ENCODE measurements at regions not wholly inside any gene's neighbourhood (a gene's known extent, or its start where the extent isn't known, plus 50 kb on each side); places are given as distances from the start of the nearest gene placed in this dataset.

DNA sequence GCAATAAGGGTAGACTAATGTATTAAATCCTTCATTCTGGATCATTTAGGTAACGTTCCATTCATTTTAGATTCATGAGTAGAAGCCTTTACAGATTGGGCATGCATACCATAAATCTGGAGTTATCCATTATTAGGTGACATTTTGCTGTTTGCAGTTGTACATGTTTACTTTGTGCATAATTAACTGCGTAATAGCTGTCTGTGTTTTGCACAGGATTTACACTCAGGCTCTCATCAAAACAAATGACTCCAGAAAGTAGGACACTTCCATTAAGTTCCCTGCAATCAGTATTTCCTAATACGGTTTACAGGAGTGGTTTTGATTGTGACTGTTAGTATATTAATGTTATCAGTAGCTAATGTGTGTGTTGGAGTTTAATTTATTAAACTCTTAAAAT lies 997.4 kb downstream of the HACE1 start:
- Histone ChIP-seq H3F3A (replicated peaks; ENCODE audit: insufficient read depth) (no peaks in the 10 kb centered on the region), H3K4me2 (no peak overlapping the region), H3K9me3 (no peaks in the 10 kb centered on the region), H3K79me2 (ENCODE audit: insufficient read depth) (no peaks in the 10 kb centered on the region), H3K27me3 (ENCODE audit: insufficient read depth) (no peaks in the 10 kb centered on the region), H3K9ac (no peak overlapping the region), H3K27ac (ENCODE audit: low read depth in 2 of 2, low read length in 1 of 2) (no peak overlapping the region), H4K20me1 (ENCODE audit: insufficient read depth) (no peaks in the 10 kb centered on the region), H3K9me2 (no peaks in the 10 kb centered on the region), H3K4me1 (ENCODE audit: control insufficient read depth in 1 of 2, insufficient read depth in 2 of 2, low read depth in 1 of 2, low read length in 1 of 2) (no peaks in the 10 kb centered on the region; a peak in 1 of 4 replicates), H3K36me3 (replicated peaks in 1 of 2; ENCODE audit: control insufficient read depth in 1 of 2, insufficient read depth in 2 of 2, low read length in 1 of 2) (no peaks in the 10 kb centered on the region), H2AFZ (ENCODE audit: low read depth) (no peak overlapping the region), H3K4me3 (ENCODE audit: low read depth in 2 of 2, low read length in 1 of 2) (no peak overlapping the region)
- no peak for TF ChIP-seq JUND (IDR thresholded peaks at IDR 0.05)
- no peak for TF ChIP-seq RXRA (IDR thresholded peaks at IDR 0.05; ENCODE audit: borderline replicate concordance, low read depth)
- 34% methylated on average over 3 of the region's 3 CpGs for WGBS (ENCODE audit: low lambda C conversion rate)
- DNase-seq: no peak
- POLR2A ChIA-PET: no interaction called here
- CTCF ChIA-PET: interaction anchor here (1.2 kb wide), 1 partner anchor 10 kb away, joined by 3 read pairs; no protein-coding TSS in a partner anchor

DNA sequence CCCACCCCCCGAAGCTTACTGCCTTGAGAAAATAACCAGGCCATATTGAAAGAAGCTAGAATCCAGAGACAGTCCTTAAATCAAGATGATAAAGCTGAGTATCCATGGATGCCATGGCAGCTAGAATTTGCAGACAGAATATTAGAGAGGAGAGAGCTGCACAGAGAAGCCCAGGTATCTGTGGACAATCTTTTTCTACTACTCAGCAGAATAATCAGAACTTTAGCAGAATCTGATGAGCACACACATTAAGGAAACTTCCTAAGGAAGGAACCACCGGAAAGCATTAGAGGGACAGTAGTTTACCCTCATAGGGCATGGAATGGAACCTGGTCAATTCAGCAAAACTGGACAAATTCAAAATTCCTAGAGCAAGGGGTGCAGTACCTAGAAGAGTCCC lies 1001.7 kb downstream of the HACE1 start:
- Histone ChIP-seq H4K20me1 (ENCODE audit: insufficient read depth) (no peaks in the 10 kb centered on the region), H3K27ac (ENCODE audit: low read depth in 2 of 2, low read length in 1 of 2) (no peak overlapping the region), H3K9me3 (no peaks in the 10 kb centered on the region), H3F3A (replicated peaks; ENCODE audit: insufficient read depth) (no peaks in the 10 kb centered on the region), H3K4me1 (ENCODE audit: control insufficient read depth in 1 of 2, insufficient read depth in 2 of 2, low read depth in 1 of 2, low read length in 1 of 2) (no peaks in the 10 kb centered on the region; a peak in 1 of 4 replicates), H2AFZ (ENCODE audit: low read depth) (no peak overlapping the region), H3K4me2 (no peak overlapping the region), H3K9me2 (no peaks in the 10 kb centered on the region), H3K9ac (no peak overlapping the region), H3K79me2 (ENCODE audit: insufficient read depth) (no peaks in the 10 kb centered on the region), H3K27me3 (ENCODE audit: insufficient read depth) (no peaks in the 10 kb centered on the region), H3K4me3 (ENCODE audit: low read depth in 2 of 2, low read length in 1 of 2) (no peak overlapping the region), H3K36me3 (replicated peaks in 1 of 2; ENCODE audit: control insufficient read depth in 1 of 2, insufficient read depth in 2 of 2, low read length in 1 of 2) (no peaks in the 10 kb centered on the region)
- DNase-seq: no peak
- POLR2A ChIA-PET: no interaction called here
- WGBS (ENCODE audit: low lambda C conversion rate): 31% methylated on average over 2 of the region's 2 CpGs
- CTCF ChIA-PET: no interaction called here
- TF ChIP-seq RXRA (IDR thresholded peaks at IDR 0.05; ENCODE audit: borderline replicate concordance, low read depth) (no peak), YY1 (IDR thresholded peaks at IDR 0.05; ENCODE audit: low read depth) (no peak), FOXM1 (IDR thresholded peaks at IDR 0.05; ENCODE audit: low read depth) (no peak), SMC3 (IDR thresholded peaks at IDR 0.05; ENCODE audit: low read depth, low read length) (no peak), TAF1 (IDR thresholded peaks at IDR 0.05; ENCODE audit: borderline replicate concordance, low read depth, low read length) (no peak), RAD21 (IDR thresholded peaks at IDR 0.05; ENCODE audit: low read length) (no peak), TCF12 (IDR thresholded peaks at IDR 0.05) (no peak)

- H3K4me2 ChIP-seq: no peak overlapping the region
- H3K27me3 ChIP-seq (ENCODE audit: insufficient read depth): no peaks in the 10 kb centered on the region
- no peak overlapping the region for H3K27ac ChIP-seq (ENCODE audit: low read depth in 2 of 2, low read length in 1 of 2)
- no peaks in the 10 kb centered on the region for H3K4me1 ChIP-seq (ENCODE audit: control insufficient read depth in 1 of 2, insufficient read depth in 2 of 2, low read depth in 1 of 2, low read length in 1 of 2)
- H3K36me3 ChIP-seq (replicated peaks in 1 of 2; ENCODE audit: control insufficient read depth in 1 of 2, insufficient read depth in 2 of 2, low read length in 1 of 2): no peaks in the 10 kb centered on the region
- no peaks in the 10 kb centered on the region for H3F3A ChIP-seq (replicated peaks; ENCODE audit: insufficient read depth)
- H3K9ac ChIP-seq: no peak overlapping the region
- 35% methylated on average over 3 of the region's 3 CpGs for WGBS (ENCODE audit: low lambda C conversion rate)
- TF ChIP-seq CHD2 (IDR thresholded peaks at IDR 0.05; ENCODE audit: low read length, partially characterized antibody) (no peak), TAF1 (IDR thresholded peaks at IDR 0.05; ENCODE audit: borderline replicate concordance, low read depth, low read length) (no peak), NRF1 (IDR thresholded peaks at IDR 0.05; ENCODE audit: low read depth, low read length) (no peak), RCOR1 (IDR thresholded peaks at IDR 0.05; ENCODE audit: low read length) (no peak), RXRA (IDR thresholded peaks at IDR 0.05; ENCODE audit: borderline replicate concordance, low read depth) (no peak), MEF2A (IDR thresholded peaks at IDR 0.05; ENCODE audit: borderline replicate concordance, low read depth) (no peak), NFIC (IDR thresholded peaks at IDR 0.05; ENCODE audit: borderline replicate concordance) (no peak)
- TF ChIP-seq, protein P1, sequence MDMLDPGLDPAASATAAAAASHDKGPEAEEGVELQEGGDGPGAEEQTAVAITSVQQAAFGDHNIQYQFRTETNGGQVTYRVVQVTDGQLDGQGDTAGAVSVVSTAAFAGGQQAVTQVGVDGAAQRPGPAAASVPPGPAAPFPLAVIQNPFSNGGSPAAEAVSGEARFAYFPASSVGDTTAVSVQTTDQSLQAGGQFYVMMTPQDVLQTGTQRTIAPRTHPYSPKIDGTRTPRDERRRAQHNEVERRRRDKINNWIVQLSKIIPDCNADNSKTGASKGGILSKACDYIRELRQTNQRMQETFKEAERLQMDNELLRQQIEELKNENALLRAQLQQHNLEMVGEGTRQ (IDR thresholded peaks at IDR 0.05; ENCODE audit: borderline replicate concordance, low read depth, low read length): no peak
- no peaks in the 10 kb centered on the region for H3K9me2 ChIP-seq
- H2AFZ ChIP-seq (ENCODE audit: low read depth): no peak overlapping the region
- POLR2A ChIA-PET: no interaction called here
- no peak for DNase-seq
- H3K9me3 ChIP-seq: no peaks in the 10 kb centered on the region
- H4K20me1 ChIP-seq (ENCODE audit: insufficient read depth): no peaks in the 10 kb centered on the region
- H3K4me3 ChIP-seq (ENCODE audit: low read depth in 2 of 2, low read length in 1 of 2): no peak overlapping the region
- CTCF ChIA-PET: interaction anchor here (0.8 kb wide), 1 partner anchor 19 kb away, joined by 3 read pairs; no protein-coding TSS in a partner anchor
- no peaks in the 10 kb centered on the region for H3K79me2 ChIP-seq (ENCODE audit: insufficient read depth)
Measured at GRCh38 chr6:103855750-103856149, 1004.0 kb downstream of the HACE1 start.
